HG02885 (cell line): ENCODE measurements at regions not wholly inside any gene's neighbourhood (a gene's known extent, or its start where the extent isn't known, plus 50 kb on each side); places are given as distances from the start of the nearest gene placed in this dataset.
"Not testable (repeated sequence)": the region's sequence is repeated elsewhere in the genome, so short reads cannot be mapped to it uniquely, and the experiment has no call there.

Experiments
- ATAC-seq: cut with Tn5 transposase; IDR thresholded peaks from one replicate; pipeline ENCODE4 v1.9.1; 2021; ENCODE audit warnings: mild to moderate bottlenecking; ENCODE audit not compliant: unreplicated experiment, poor library complexity

GRCh38 chr13:73174521-73175010 is 115.8 kb downstream of the KLF5 start:
- no peak for ATAC-seq

- no peak for ATAC-seq
Observed at GRCh38 chr13:73173279-73173811, 114.5 kb downstream of the KLF5 start.

- ATAC-seq = no peak
Observed at GRCh38 chr13:73171926-73172325, 113.1 kb downstream of the KLF5 start.

GRCh38 chr13:73171271-73171682 is 112.5 kb downstream of the KLF5 start:
- no peak for ATAC-seq

- no peak for ATAC-seq
Observed at GRCh38 chr13:73169971-73170370, 111.2 kb downstream of the KLF5 start.

- no peak for ATAC-seq
Observed at GRCh38 chr13:73168953-73169401, 110.2 kb downstream of the KLF5 start.

GRCh38 chr13:73168226-73168952 is 109.6 kb downstream of the KLF5 start:
- ATAC-seq = no peak

- no peak for ATAC-seq
Observed at GRCh38 chr13:73167028-73167820, 108.4 kb downstream of the KLF5 start.

GRCh38 chr13:73166204-73166603 is 107.4 kb downstream of the KLF5 start:
- ATAC-seq = no peak

GRCh38 chr13:73162912-73163911 is 104.4 kb downstream of the KLF5 start:
- ATAC-seq = no peak

- not testable (repeated sequence) for ATAC-seq
Observed at GRCh38 chr13:73160371-73161031, 101.7 kb downstream of the KLF5 start.

GRCh38 chr13:73158851-73159250 is 100.0 kb downstream of the KLF5 start:
- ATAC-seq = no peak

- ATAC-seq = no peak
Observed at GRCh38 chr13:73157031-73157430, 98.2 kb downstream of the KLF5 start.

- ATAC-seq = no peak
Observed at GRCh38 chr13:73146707-73147106, 87.9 kb downstream of the KLF5 start.

- no peak for ATAC-seq
Observed at GRCh38 chr13:73142071-73142470, 83.3 kb downstream of the KLF5 start.

- ATAC-seq = no peak
Observed at GRCh38 chr13:73141292-73141771, 82.5 kb downstream of the KLF5 start.

- no peak for ATAC-seq
Observed at GRCh38 chr13:73140801-73141200, 82.0 kb downstream of the KLF5 start.

- ATAC-seq = no peak
Observed at GRCh38 chr13:73138638-73139491, 80.1 kb downstream of the KLF5 start.
